ENCODE measurements at regions not wholly inside any gene's neighbourhood (a gene's known extent, or its start where the extent isn't known, plus 50 kb on each side); places are given as distances from the start of the nearest gene placed in this dataset.

GRCh38 chr5:165241811-165242210 lies 1736.4 kb downstream of the MAT2B start:
- no peak for DNase-seq (ENCODE audit: low read depth)

GRCh38 chr5:165242646-165243045 lies 1737.2 kb downstream of the MAT2B start:
- no peak for DNase-seq (ENCODE audit: low read depth)
- TF ChIP-seq CTCF (IDR thresholded peaks at IDR 0.05; ENCODE audit: low read depth, low read length) (no peak), MAX (IDR thresholded peaks at IDR 0.05; ENCODE audit: low read depth, low read length) (no peak), POLR2A (IDR thresholded peaks at IDR 0.05; ENCODE audit: extremely low read depth, insufficient read length) (no peak), MYC (IDR thresholded peaks at IDR 0.05; ENCODE audit: low read depth, low read length) (no peak)
- H3K4me3 ChIP-seq (ENCODE audit: low read depth, low read length), result no peak overlapping the region

More at GRCh38 chr5:165241811-165242210, 1736.4 kb downstream of the MAT2B start:
- no peak overlapping the region for H3K4me3 ChIP-seq (ENCODE audit: low read depth, low read length)
- TF ChIP-seq POLR2A (IDR thresholded peaks at IDR 0.05; ENCODE audit: extremely low read depth, insufficient read length) (no peak), MAX (IDR thresholded peaks at IDR 0.05; ENCODE audit: low read depth, low read length) (no peak)

- TF ChIP-seq MAX (IDR thresholded peaks at IDR 0.05; ENCODE audit: low read depth, low read length), result no peak
- TF ChIP-seq POLR2A (IDR thresholded peaks at IDR 0.05; ENCODE audit: extremely low read depth, insufficient read length), result no peak
- no peak for TF ChIP-seq MYC (IDR thresholded peaks at IDR 0.05; ENCODE audit: low read depth, low read length)
- TF ChIP-seq CTCF (IDR thresholded peaks at IDR 0.05; ENCODE audit: low read depth, low read length), result no peak
- DNase-seq (ENCODE audit: low read depth), result no peak
- H3K4me3 ChIP-seq (ENCODE audit: low read depth, low read length), result no peak overlapping the region
These were observed 1739.0 kb downstream of the MAT2B start for GRCh38 chr5:165244407-165244806.

- no peak for DNase-seq (ENCODE audit: low read depth)
- TF ChIP-seq MAX (IDR thresholded peaks at IDR 0.05; ENCODE audit: low read depth, low read length) (no peak), MYC (IDR thresholded peaks at IDR 0.05; ENCODE audit: low read depth, low read length) (no peak), CTCF (IDR thresholded peaks at IDR 0.05; ENCODE audit: low read depth, low read length) (no peak), POLR2A (IDR thresholded peaks at IDR 0.05; ENCODE audit: extremely low read depth, insufficient read length) (no peak)
- no peak overlapping the region for H3K4me3 ChIP-seq (ENCODE audit: low read depth, low read length)
These were observed 1752.9 kb downstream of the MAT2B start for GRCh38 chr5:165258197-165258771.

- DNase-seq (ENCODE audit: low read depth), result no peak
- no peak for TF ChIP-seq POLR2A (IDR thresholded peaks at IDR 0.05; ENCODE audit: extremely low read depth, insufficient read length)
- no peak for TF ChIP-seq MYC (IDR thresholded peaks at IDR 0.05; ENCODE audit: low read depth, low read length)
- TF ChIP-seq CTCF (IDR thresholded peaks at IDR 0.05; ENCODE audit: low read depth, low read length), result no peak
- TF ChIP-seq MAX (IDR thresholded peaks at IDR 0.05; ENCODE audit: low read depth, low read length), result no peak
- no peak overlapping the region for H3K4me3 ChIP-seq (ENCODE audit: low read depth, low read length)
These were observed 1755.0 kb downstream of the MAT2B start for GRCh38 chr5:165260426-165260825.

GRCh38 chr5:165263536-165263935 lies 1758.1 kb downstream of the MAT2B start:
- TF ChIP-seq POLR2A (IDR thresholded peaks at IDR 0.05; ENCODE audit: extremely low read depth, insufficient read length), result no peak
- TF ChIP-seq CTCF (IDR thresholded peaks at IDR 0.05; ENCODE audit: low read depth, low read length), result no peak
- no peak for TF ChIP-seq MAX (IDR thresholded peaks at IDR 0.05; ENCODE audit: low read depth, low read length)
- TF ChIP-seq MYC (IDR thresholded peaks at IDR 0.05; ENCODE audit: low read depth, low read length), result no peak
- DNase-seq (ENCODE audit: low read depth), result no peak
- no peak overlapping the region for H3K4me3 ChIP-seq (ENCODE audit: low read depth, low read length)

All from NB4 (cell line).